ENCODE measurements at regions not wholly inside any gene's neighbourhood (a gene's known extent, or its start where the extent isn't known, plus 50 kb on each side); places are given as distances from the start of the nearest gene placed in this dataset.
"Not testable (repeated sequence)": the region's sequence is repeated elsewhere in the genome, so short reads cannot be mapped to it uniquely, and the experiment has no call there.

DNA sequence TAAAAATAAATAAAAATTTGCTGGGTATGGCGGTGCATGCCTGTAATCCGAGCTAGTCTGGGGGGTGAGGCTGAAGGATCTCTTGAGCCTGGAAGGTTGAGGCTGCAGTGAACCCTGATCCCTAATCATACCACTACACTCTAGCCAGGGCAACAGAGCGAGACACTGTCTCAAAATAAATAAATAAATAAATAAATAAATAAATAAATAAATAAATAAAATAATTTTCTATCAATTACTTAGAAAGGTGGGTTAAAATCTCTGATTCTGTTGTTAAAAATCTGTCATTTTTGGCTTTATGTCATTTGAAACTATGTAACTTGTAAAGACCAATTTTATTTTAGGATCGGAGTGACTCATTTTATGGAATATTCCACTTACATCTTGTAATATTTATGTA lies 958.6 kb downstream of the NXPH1 start:
- no CpG with 5 or more reads among the region's 4 CpGs for WGBS (ENCODE audit: extremely low coverage, insufficient read length, low lambda C conversion rate)
- no peak overlapping the region for H3K18ac ChIP-seq (ENCODE audit: insufficient read length, low read depth, low read length)
- no peaks in the 10 kb centered on the region for H4K20me1 ChIP-seq (ENCODE audit: control insufficient read depth, insufficient read depth, insufficient read length)
- H4K8ac ChIP-seq (replicated peaks; ENCODE audit: insufficient read length, low read depth, low read length): no peak overlapping the region
- no peaks in the 10 kb centered on the region for H3K79me2 ChIP-seq (ENCODE audit: insufficient read depth, low read length)
- H2BK20ac ChIP-seq (ENCODE audit: low read depth, low read length, poor library complexity, severe bottlenecking): no peak overlapping the region
- no peaks in the 10 kb centered on the region for H3K27me3 ChIP-seq (ENCODE audit: insufficient read depth, low read length)
- H2BK120ac ChIP-seq (ENCODE audit: low read depth, low read length, poor library complexity, severe bottlenecking): no peak overlapping the region
- no peak overlapping the region for H3K14ac ChIP-seq (ENCODE audit: insufficient read depth, low read length)
- H3K23me2 ChIP-seq (ENCODE audit: insufficient read length, low read depth, low read length, poor library complexity, severe bottlenecking): no peaks in the 10 kb centered on the region
- TF ChIP-seq, protein P1, sequence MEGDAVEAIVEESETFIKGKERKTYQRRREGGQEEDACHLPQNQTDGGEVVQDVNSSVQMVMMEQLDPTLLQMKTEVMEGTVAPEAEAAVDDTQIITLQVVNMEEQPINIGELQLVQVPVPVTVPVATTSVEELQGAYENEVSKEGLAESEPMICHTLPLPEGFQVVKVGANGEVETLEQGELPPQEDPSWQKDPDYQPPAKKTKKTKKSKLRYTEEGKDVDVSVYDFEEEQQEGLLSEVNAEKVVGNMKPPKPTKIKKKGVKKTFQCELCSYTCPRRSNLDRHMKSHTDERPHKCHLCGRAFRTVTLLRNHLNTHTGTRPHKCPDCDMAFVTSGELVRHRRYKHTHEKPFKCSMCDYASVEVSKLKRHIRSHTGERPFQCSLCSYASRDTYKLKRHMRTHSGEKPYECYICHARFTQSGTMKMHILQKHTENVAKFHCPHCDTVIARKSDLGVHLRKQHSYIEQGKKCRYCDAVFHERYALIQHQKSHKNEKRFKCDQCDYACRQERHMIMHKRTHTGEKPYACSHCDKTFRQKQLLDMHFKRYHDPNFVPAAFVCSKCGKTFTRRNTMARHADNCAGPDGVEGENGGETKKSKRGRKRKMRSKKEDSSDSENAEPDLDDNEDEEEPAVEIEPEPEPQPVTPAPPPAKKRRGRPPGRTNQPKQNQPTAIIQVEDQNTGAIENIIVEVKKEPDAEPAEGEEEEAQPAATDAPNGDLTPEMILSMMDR (conservative IDR thresholded peaks at IDR 0.05): no peak
- H2BK15ac ChIP-seq (ENCODE audit: low read depth, low read length): no peak overlapping the region
- no peaks in the 10 kb centered on the region for H3K79me1 ChIP-seq (ENCODE audit: insufficient read depth, low read depth, low read length, poor library complexity, severe bottlenecking)
- H2BK12ac ChIP-seq (ENCODE audit: insufficient read length, low read depth, low read length): no peak overlapping the region
- H3T11ph ChIP-seq (ENCODE audit: low read length): no peak overlapping the region
- H3K9me3 ChIP-seq (ENCODE audit: control insufficient read depth, low read depth, low read length): no peaks in the 10 kb centered on the region
- no peaks in the 10 kb centered on the region; the same call in 1 of the 2 replicates for H3K27me3 Mint-ChIP-seq (ENCODE audit: low read depth)
- no peak overlapping the region for H3K23ac ChIP-seq (ENCODE audit: insufficient read length, low read depth, low read length)
- peaks cover 6 to 11% of the 10 kb centered on the region in 2 experiments; a peak in 3 of 5 replicates for H3K9me3 Mint-ChIP-seq
- no peak for DNase-seq
- no peak overlapping the region for H3K4me3 Mint-ChIP-seq
- H3K9ac ChIP-seq (ENCODE audit: extremely low read depth, insufficient read length, low read length): no peak overlapping the region
- no peak overlapping the region for H4K5ac ChIP-seq (ENCODE audit: insufficient read length, low read depth, low read length)
- no peak overlapping the region for H4K91ac ChIP-seq (ENCODE audit: insufficient read length, low read depth, low read length)
- no peaks in the 10 kb centered on the region for H3K4me1 ChIP-seq (ENCODE audit: insufficient read depth, low read length)
- no peak overlapping the region for H3K56ac ChIP-seq (ENCODE audit: insufficient read length, low read depth, low read length)
- no peak overlapping the region for H2BK5ac ChIP-seq (ENCODE audit: insufficient read length, low read length)
- H3K27ac ChIP-seq (ENCODE audit: insufficient read length, low read depth, low read length): no peak overlapping the region
- H3K4ac ChIP-seq (ENCODE audit: low read depth, low read length): no peak overlapping the region
- H3K4me2 ChIP-seq (ENCODE audit: insufficient read depth, insufficient read length, low read length): no peak overlapping the region
- no peak overlapping the region for H2AK5ac ChIP-seq (ENCODE audit: insufficient read length, low read length)
- no peaks in the 10 kb centered on the region for H3K4me1 Mint-ChIP-seq
- peaks cover 0 to 8% (median 1%) of the 10 kb centered on the region in 3 experiments; a peak in 2 of 7 replicates for H3K36me3 Mint-ChIP-seq (ENCODE audit: insufficient read depth in 1 of 3, low read depth in 3 of 3)
- H3K27ac Mint-ChIP-seq: no peak overlapping the region
- no peak overlapping the region for H2AFZ ChIP-seq (ENCODE audit: low read length)

DNA sequence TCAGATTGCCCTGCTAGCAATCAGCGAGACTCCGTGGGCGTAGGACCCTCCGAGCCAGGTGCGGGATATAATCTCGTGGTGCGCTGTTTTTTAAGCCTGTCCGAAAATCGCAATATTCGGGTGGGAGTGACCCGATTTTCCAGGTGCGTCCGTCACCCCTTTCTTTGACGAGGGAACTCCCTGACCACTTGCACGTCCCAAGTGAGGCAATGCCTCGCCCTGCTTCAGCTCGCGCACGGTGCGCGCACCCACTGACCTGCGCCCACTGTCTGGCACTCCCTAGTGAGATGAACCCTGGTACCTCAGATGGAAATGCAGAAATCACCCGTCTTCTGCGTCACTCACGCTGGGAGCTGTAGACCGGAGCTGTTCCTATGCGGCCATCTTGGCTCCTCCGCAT lies 971.0 kb downstream of the NXPH1 start:
- H3K23ac ChIP-seq (ENCODE audit: insufficient read length, low read depth, low read length); H4K5ac ChIP-seq (ENCODE audit: insufficient read length, low read depth, low read length); H3T11ph ChIP-seq (ENCODE audit: low read length); H3K4me2 ChIP-seq (ENCODE audit: insufficient read depth, insufficient read length, low read length); H4K91ac ChIP-seq (ENCODE audit: insufficient read length, low read depth, low read length); H3K4ac ChIP-seq (ENCODE audit: low read depth, low read length); H3K23me2 ChIP-seq (ENCODE audit: insufficient read length, low read depth, low read length, poor library complexity, severe bottlenecking); H3K4me3 Mint-ChIP-seq; H3K27me3 Mint-ChIP-seq (ENCODE audit: low read depth); H3K56ac ChIP-seq (ENCODE audit: insufficient read length, low read depth, low read length); H3K9me3 ChIP-seq (ENCODE audit: control insufficient read depth, low read depth, low read length); H2BK12ac ChIP-seq (ENCODE audit: insufficient read length, low read depth, low read length); DNase-seq; H2BK120ac ChIP-seq (ENCODE audit: low read depth, low read length, poor library complexity, severe bottlenecking); H3K27ac Mint-ChIP-seq; H2BK20ac ChIP-seq (ENCODE audit: low read depth, low read length, poor library complexity, severe bottlenecking); H3K27me3 ChIP-seq (ENCODE audit: insufficient read depth, low read length); H2AFZ ChIP-seq (ENCODE audit: low read length); H3K9ac ChIP-seq (ENCODE audit: extremely low read depth, insufficient read length, low read length); H3K4me1 Mint-ChIP-seq; H3K4me1 ChIP-seq (ENCODE audit: insufficient read depth, low read length); H3K36me3 Mint-ChIP-seq (ENCODE audit: insufficient read depth in 1 of 3, low read depth in 3 of 3); H2BK5ac ChIP-seq (ENCODE audit: insufficient read length, low read length); H2AK5ac ChIP-seq (ENCODE audit: insufficient read length, low read length); H3K14ac ChIP-seq (ENCODE audit: insufficient read depth, low read length); H3K18ac ChIP-seq (ENCODE audit: insufficient read length, low read depth, low read length); H3K9me3 Mint-ChIP-seq; H2BK15ac ChIP-seq (ENCODE audit: low read depth, low read length); H4K8ac ChIP-seq (replicated peaks; ENCODE audit: insufficient read length, low read depth, low read length); H3K79me1 ChIP-seq (ENCODE audit: insufficient read depth, low read depth, low read length, poor library complexity, severe bottlenecking); H3K79me2 ChIP-seq (ENCODE audit: insufficient read depth, low read length); H3K27ac ChIP-seq (ENCODE audit: insufficient read length, low read depth, low read length); H4K20me1 ChIP-seq (ENCODE audit: control insufficient read depth, insufficient read depth, insufficient read length): not testable (repeated sequence)
- no CpG with 5 or more reads among the region's 28 CpGs for WGBS (ENCODE audit: extremely low coverage, insufficient read length, low lambda C conversion rate)

Data from H9 (cell line).